ENCODE measurements at regions not wholly inside any gene's neighbourhood (a gene's known extent, or its start where the extent isn't known, plus 50 kb on each side); places are given as distances from the start of the nearest gene placed in this dataset.

DNA sequence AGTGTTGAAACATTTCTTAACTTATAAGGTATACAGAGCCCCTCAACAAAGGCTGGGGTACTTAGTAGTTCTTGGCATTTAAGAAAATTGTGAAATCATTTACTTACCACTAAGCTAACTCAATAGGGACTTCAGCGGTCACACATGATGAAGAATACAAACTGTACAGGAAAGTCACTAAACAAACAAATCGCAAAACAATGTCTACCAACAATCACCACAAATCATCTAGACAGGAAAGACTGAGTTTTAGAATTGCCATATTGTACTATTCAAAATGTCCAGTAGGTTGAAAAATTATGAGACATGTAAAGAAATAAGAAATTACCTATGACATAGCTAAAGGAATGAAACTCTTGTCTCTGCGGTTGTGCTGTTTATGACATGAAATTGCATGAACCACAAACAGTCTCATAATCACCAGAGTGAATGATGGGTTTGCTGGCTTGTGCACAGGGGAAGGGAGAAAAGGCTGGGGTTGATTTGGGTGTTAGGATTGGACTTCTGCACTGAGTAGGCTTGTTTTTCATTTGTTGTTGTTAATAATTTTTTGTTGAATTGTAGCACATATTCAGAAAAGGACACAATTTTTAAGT, 441.1 kb upstream of the MON1B start:
- H3K36me3 ChIP-seq (ENCODE audit: control insufficient read depth in 2 of 3, insufficient read depth in 3 of 3, low read length in 3 of 3) = no peaks in the 10 kb centered on the region
- no peaks in the 10 kb centered on the region for H3K36me3 Mint-ChIP-seq
- H3K4me1 Mint-ChIP-seq = no peaks in the 10 kb centered on the region
- H3K27me3 Mint-ChIP-seq = no peaks in the 10 kb centered on the region
- intact Hi-C loops (cut with micrococcal nuclease) = no loop called here
- no peak overlapping the region for H3K4me3 Mint-ChIP-seq
- no peaks in the 10 kb centered on the region for H3K27me3 ChIP-seq (ENCODE audit: control insufficient read depth in 2 of 2, insufficient read depth in 2 of 2, low read length in 2 of 2)
- H3K4me3 ChIP-seq (ENCODE audit: low read length) = no peak overlapping the region
- POLR2A ChIA-PET = no interaction called here
- CTCF ChIA-PET = no interaction called here
- no peak overlapping the region for H3K27ac Mint-ChIP-seq
- H3K4me1 ChIP-seq (ENCODE audit: control insufficient read depth in 2 of 2, insufficient read depth in 2 of 2, low read length in 2 of 2) = no peaks in the 10 kb centered on the region
- H3K9me3 ChIP-seq (ENCODE audit: control insufficient read depth in 2 of 3, low read length in 3 of 3) = no peaks in the 10 kb centered on the region
- H3K9me3 Mint-ChIP-seq = peaks cover 0 to 13% (median 5%) of the 10 kb centered on the region in 11 donors
- ATAC-seq (no peak), DNase-seq (no peak)
- H3K27ac ChIP-seq (ENCODE audit: low read depth, low read length) = no peak overlapping the region

DNA sequence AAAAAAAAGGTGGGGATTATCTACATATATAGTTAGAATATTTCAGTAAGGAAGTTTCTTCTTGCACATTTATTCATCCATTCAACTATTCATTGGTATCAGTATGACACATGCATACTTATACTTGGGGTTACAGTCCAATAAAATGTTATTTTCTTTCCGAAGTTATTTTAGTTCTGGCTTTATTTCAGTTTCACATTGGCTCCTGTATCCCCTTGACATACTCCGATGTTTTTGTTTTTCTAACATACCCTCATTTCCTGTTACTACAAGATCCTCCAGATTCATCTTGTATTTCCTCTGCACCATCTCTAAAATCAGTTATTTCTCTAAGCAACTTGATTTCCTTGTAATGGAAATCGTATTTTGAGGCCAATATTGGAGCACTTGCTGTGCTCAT, 435.5 kb upstream of the MON1B start:
- no peak overlapping the region for H3K27ac Mint-ChIP-seq
- H3K4me3 Mint-ChIP-seq = no peak overlapping the region
- H3K27me3 Mint-ChIP-seq = no peaks in the 10 kb centered on the region
- Histone ChIP-seq H3K4me1 (ENCODE audit: control insufficient read depth in 2 of 2, insufficient read depth in 2 of 2, low read length in 2 of 2) (no peaks in the 10 kb centered on the region), H3K9me3 (ENCODE audit: control insufficient read depth in 2 of 3, low read length in 3 of 3) (no peaks in the 10 kb centered on the region), H3K36me3 (ENCODE audit: control insufficient read depth in 2 of 3, insufficient read depth in 3 of 3, low read length in 3 of 3) (no peaks in the 10 kb centered on the region), H3K4me3 (ENCODE audit: low read length) (no peak overlapping the region), H3K27ac (ENCODE audit: low read depth, low read length) (no peak overlapping the region), H3K27me3 (ENCODE audit: control insufficient read depth in 2 of 2, insufficient read depth in 2 of 2, low read length in 2 of 2) (no peaks in the 10 kb centered on the region)
- ChIA-PET POLR2A (no interaction called here), CTCF (no interaction called here)
- H3K36me3 Mint-ChIP-seq = no peaks in the 10 kb centered on the region
- intact Hi-C loops (cut with micrococcal nuclease) = no loop called here
- H3K4me1 Mint-ChIP-seq = no peaks in the 10 kb centered on the region
- ATAC-seq (no peak), DNase-seq (no peak)
- peaks cover 0 to 24% (median 3%) of the 10 kb centered on the region in 11 donors for H3K9me3 Mint-ChIP-seq

- Histone ChIP-seq H3K4me1 (ENCODE audit: control insufficient read depth in 2 of 2, insufficient read depth in 2 of 2, low read length in 2 of 2) (no peaks in the 10 kb centered on the region), H3K9me3 (ENCODE audit: control insufficient read depth in 2 of 3, low read length in 3 of 3) (no peaks in the 10 kb centered on the region), H3K36me3 (ENCODE audit: control insufficient read depth in 2 of 3, insufficient read depth in 3 of 3, low read length in 3 of 3) (no peaks in the 10 kb centered on the region), H3K4me3 (ENCODE audit: low read length) (no peak overlapping the region), H3K27me3 (ENCODE audit: control insufficient read depth in 2 of 2, insufficient read depth in 2 of 2, low read length in 2 of 2) (no peaks in the 10 kb centered on the region), H3K27ac (ENCODE audit: low read depth, low read length) (no peak overlapping the region)
- intact Hi-C loops (cut with micrococcal nuclease) = no loop called here
- Mint-ChIP-seq H3K4me3 (no peak overlapping the region), H3K27ac (no peak overlapping the region), H3K9me3 (peaks cover 0 to 24% (median 5%) of the 10 kb centered on the region in 11 donors), H3K27me3 (no peaks in the 10 kb centered on the region), H3K4me1 (no peaks in the 10 kb centered on the region), H3K36me3 (no peaks in the 10 kb centered on the region)
- ATAC-seq (no peak), DNase-seq (no peak)
- ChIA-PET CTCF (no interaction called here), POLR2A (no interaction called here)
These were observed 434.6 kb upstream of the MON1B start for GRCh38 chr16:76756423-76756822.

DNA sequence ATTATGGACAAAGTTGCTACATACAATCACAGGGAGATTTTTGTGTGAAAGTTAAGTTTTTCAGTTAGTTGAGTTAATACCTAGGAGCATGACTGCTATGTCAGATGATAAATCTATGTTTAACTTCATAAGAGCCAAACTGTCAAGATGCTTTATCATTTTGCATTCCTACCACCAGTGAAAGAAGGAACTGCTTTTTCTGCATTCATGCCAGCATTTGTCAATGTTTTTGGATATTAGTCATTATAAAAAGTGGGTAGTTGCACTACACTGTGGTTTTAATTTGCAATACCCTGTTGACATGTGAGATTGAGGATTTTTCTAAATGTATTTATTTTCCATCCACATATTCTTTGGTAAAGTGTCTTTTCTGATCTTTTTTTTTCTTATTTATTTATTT, 434.0 kb upstream of the MON1B start:
- Mint-ChIP-seq H3K9me3 (peaks cover under 1 to 24% (median 5%) of the 10 kb centered on the region in 11 donors), H3K4me3 (no peak overlapping the region), H3K36me3 (peaks cover 0 to under 1% (median 0%) of the 10 kb centered on the region in 5 donors), H3K4me1 (no peaks in the 10 kb centered on the region), H3K27me3 (no peaks in the 10 kb centered on the region), H3K27ac (no peak overlapping the region)
- intact Hi-C loops (cut with micrococcal nuclease) = no loop called here
- H3K4me1 ChIP-seq (ENCODE audit: control insufficient read depth in 2 of 2, insufficient read depth in 2 of 2, low read length in 2 of 2) = no peaks in the 10 kb centered on the region
- H3K4me3 ChIP-seq (ENCODE audit: low read length) = no peak overlapping the region
- ATAC-seq = no peak
- POLR2A ChIA-PET = no interaction called here
- DNase-seq = no peak
- H3K36me3 ChIP-seq (ENCODE audit: control insufficient read depth in 2 of 3, insufficient read depth in 3 of 3, low read length in 3 of 3) = no peaks in the 10 kb centered on the region
- no peaks in the 10 kb centered on the region for H3K9me3 ChIP-seq (ENCODE audit: control insufficient read depth in 2 of 3, low read length in 3 of 3)
- no peaks in the 10 kb centered on the region for H3K27me3 ChIP-seq (ENCODE audit: control insufficient read depth in 2 of 2, insufficient read depth in 2 of 2, low read length in 2 of 2)
- no peak overlapping the region for H3K27ac ChIP-seq (ENCODE audit: low read depth, low read length)
- CTCF ChIA-PET = no interaction called here

DNA sequence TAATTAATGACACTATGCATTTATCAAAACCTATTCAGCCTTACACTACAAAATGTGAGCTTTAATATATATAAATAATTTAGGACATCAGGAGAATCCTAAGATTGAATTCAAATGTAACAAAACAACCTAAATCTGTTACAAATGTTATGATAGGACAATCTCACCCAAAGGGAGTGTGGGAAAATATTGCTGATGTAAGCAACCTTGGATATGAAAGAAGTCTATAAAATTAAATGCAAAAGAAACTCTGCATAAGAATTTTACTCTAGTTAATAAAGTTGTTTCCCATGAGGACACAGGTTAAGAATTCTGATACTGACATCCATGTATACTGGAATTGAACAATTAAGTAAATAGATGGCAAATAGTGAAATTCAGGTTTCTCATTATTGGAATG, 424.5 kb upstream of the MON1B start:
- no peak overlapping the region for H3K27ac ChIP-seq (ENCODE audit: low read depth, low read length)
- peaks cover 6 to 29% (median 17%) of the 10 kb centered on the region in 11 donors for H3K9me3 Mint-ChIP-seq
- H3K9me3 ChIP-seq (ENCODE audit: control insufficient read depth in 2 of 3, low read length in 3 of 3) = no peaks in the 10 kb centered on the region
- H3K4me3 ChIP-seq (ENCODE audit: low read length) = no peak overlapping the region
- H3K4me1 Mint-ChIP-seq = no peaks in the 10 kb centered on the region
- H3K4me1 ChIP-seq (ENCODE audit: control insufficient read depth in 2 of 2, insufficient read depth in 2 of 2, low read length in 2 of 2) = no peaks in the 10 kb centered on the region
- no peaks in the 10 kb centered on the region for H3K27me3 ChIP-seq (ENCODE audit: control insufficient read depth in 2 of 2, insufficient read depth in 2 of 2, low read length in 2 of 2)
- CTCF ChIA-PET = no interaction called here
- peaks cover 0 to 8% (median 0%) of the 10 kb centered on the region in 5 donors for H3K36me3 Mint-ChIP-seq
- DNase-seq (no peak), ATAC-seq (no peak)
- POLR2A ChIA-PET = no interaction called here
- H3K4me3 Mint-ChIP-seq = no peak overlapping the region
- no peaks in the 10 kb centered on the region for H3K27me3 Mint-ChIP-seq
- H3K27ac Mint-ChIP-seq = no peak overlapping the region
- intact Hi-C loops (cut with micrococcal nuclease) = no loop called here
- no peaks in the 10 kb centered on the region for H3K36me3 ChIP-seq (ENCODE audit: control insufficient read depth in 2 of 3, insufficient read depth in 3 of 3, low read length in 3 of 3)

- Histone ChIP-seq H3K36me3 (ENCODE audit: control insufficient read depth in 2 of 3, insufficient read depth in 3 of 3, low read length in 3 of 3) (no peaks in the 10 kb centered on the region), H3K27ac (ENCODE audit: low read depth, low read length) (no peak overlapping the region), H3K4me1 (ENCODE audit: control insufficient read depth in 2 of 2, insufficient read depth in 2 of 2, low read length in 2 of 2) (no peaks in the 10 kb centered on the region), H3K27me3 (ENCODE audit: control insufficient read depth in 2 of 2, insufficient read depth in 2 of 2, low read length in 2 of 2) (no peaks in the 10 kb centered on the region), H3K4me3 (ENCODE audit: low read length) (no peak overlapping the region), H3K9me3 (ENCODE audit: control insufficient read depth in 2 of 3, low read length in 3 of 3) (no peaks in the 10 kb centered on the region)
- DNase-seq (no peak), ATAC-seq (no peak)
- intact Hi-C loops (cut with micrococcal nuclease) = no loop called here
- no peak overlapping the region for H3K27ac Mint-ChIP-seq
- CTCF ChIA-PET = no interaction called here
- H3K27me3 Mint-ChIP-seq = no peaks in the 10 kb centered on the region
- POLR2A ChIA-PET = no interaction called here
- no peaks in the 10 kb centered on the region for H3K4me1 Mint-ChIP-seq
- H3K4me3 Mint-ChIP-seq = no peak overlapping the region
- H3K9me3 Mint-ChIP-seq = peaks cover 2 to 20% (median 10%) of the 10 kb centered on the region in 11 donors
- no peaks in the 10 kb centered on the region for H3K36me3 Mint-ChIP-seq
These were observed 422.7 kb upstream of the MON1B start for GRCh38 chr16:76768316-76768715.

GRCh38 chr16:76768948-76769347, 422.0 kb upstream of the MON1B start:
- POLR2A ChIA-PET = no interaction called here
- H3K36me3 ChIP-seq (ENCODE audit: control insufficient read depth in 2 of 3, insufficient read depth in 3 of 3, low read length in 3 of 3) = no peaks in the 10 kb centered on the region
- no peak overlapping the region for H3K4me3 ChIP-seq (ENCODE audit: low read length)
- CTCF ChIA-PET = no interaction called here
- Mint-ChIP-seq H3K4me1 (no peaks in the 10 kb centered on the region), H3K4me3 (no peak overlapping the region), H3K27me3 (no peaks in the 10 kb centered on the region), H3K36me3 (no peaks in the 10 kb centered on the region), H3K27ac (no peak overlapping the region), H3K9me3 (peaks cover 2 to 20% (median 9%) of the 10 kb centered on the region in 11 donors)
- H3K27me3 ChIP-seq (ENCODE audit: control insufficient read depth in 2 of 2, insufficient read depth in 2 of 2, low read length in 2 of 2) = no peaks in the 10 kb centered on the region
- intact Hi-C loops (cut with micrococcal nuclease) = no loop called here
- ATAC-seq (no peak), DNase-seq (no peak)
- no peak overlapping the region for H3K27ac ChIP-seq (ENCODE audit: low read depth, low read length)
- H3K9me3 ChIP-seq (ENCODE audit: control insufficient read depth in 2 of 3, low read length in 3 of 3) = no peaks in the 10 kb centered on the region
- H3K4me1 ChIP-seq (ENCODE audit: control insufficient read depth in 2 of 2, insufficient read depth in 2 of 2, low read length in 2 of 2) = no peaks in the 10 kb centered on the region
